ENCODE measurements at regions not wholly inside any gene's neighbourhood (a gene's known extent, or its start where the extent isn't known, plus 50 kb on each side); places are given as distances from the start of the nearest gene placed in this dataset.

DNA sequence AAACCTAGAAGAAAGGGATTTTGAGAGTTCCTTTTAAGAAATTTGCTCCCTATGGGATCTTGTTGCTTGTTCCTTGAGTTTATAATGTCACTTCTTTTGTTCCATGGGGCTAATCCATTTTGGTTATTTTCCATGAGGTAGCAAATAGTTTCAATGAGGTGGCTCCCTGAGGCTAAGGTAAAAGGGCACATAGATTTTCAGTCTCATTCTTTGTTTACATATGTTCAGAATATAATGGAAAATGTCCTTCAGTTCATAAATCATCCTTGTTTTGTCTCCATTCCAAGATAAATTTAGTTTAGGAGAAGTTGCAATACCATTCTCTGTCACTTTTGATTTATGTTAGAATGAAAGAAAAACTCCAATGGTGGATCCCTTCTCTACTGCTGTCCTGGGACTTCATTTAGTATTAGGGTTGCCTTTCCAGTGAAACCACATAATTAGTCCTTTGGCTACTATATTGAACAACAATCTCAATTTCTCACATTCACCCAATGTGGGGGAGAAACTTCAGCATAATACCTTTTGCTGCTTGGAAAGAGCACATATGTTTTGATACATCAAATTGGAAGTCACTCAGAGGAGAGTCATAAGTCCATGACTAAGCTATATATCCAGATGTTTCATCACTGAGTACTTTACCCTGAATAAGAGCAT lies 80.9 kb upstream of the ADAMTS5 start:
- TF ChIP-seq, protein P1, sequence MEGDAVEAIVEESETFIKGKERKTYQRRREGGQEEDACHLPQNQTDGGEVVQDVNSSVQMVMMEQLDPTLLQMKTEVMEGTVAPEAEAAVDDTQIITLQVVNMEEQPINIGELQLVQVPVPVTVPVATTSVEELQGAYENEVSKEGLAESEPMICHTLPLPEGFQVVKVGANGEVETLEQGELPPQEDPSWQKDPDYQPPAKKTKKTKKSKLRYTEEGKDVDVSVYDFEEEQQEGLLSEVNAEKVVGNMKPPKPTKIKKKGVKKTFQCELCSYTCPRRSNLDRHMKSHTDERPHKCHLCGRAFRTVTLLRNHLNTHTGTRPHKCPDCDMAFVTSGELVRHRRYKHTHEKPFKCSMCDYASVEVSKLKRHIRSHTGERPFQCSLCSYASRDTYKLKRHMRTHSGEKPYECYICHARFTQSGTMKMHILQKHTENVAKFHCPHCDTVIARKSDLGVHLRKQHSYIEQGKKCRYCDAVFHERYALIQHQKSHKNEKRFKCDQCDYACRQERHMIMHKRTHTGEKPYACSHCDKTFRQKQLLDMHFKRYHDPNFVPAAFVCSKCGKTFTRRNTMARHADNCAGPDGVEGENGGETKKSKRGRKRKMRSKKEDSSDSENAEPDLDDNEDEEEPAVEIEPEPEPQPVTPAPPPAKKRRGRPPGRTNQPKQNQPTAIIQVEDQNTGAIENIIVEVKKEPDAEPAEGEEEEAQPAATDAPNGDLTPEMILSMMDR (conservative IDR thresholded peaks at IDR 0.05; ENCODE audit: low read length), result no peak
- TF ChIP-seq EZH2phosphoT487 (IDR thresholded peaks at IDR 0.05; ENCODE audit: borderline replicate concordance), result no peak

Data from Loucy (cell line).